Skeletal muscle cell (primary cell): ENCODE measurements at regions not wholly inside any gene's neighbourhood (a gene's known extent, or its start where the extent isn't known, plus 50 kb on each side); places are given as distances from the start of the nearest gene placed in this dataset.

Experiments used
- DNase-seq: peaks from one replicate; pipeline ENCODE4 v3.0.0-alpha.2; 2010; ENCODE audit warnings: low read depth
- H3K4me3 ChIP-seq: 2 replicates; pipeline ENCODE4 v1.5.1; 2011; ENCODE audit warnings: low read depth, mild to moderate bottlenecking, control low read depth, low read length, moderate library complexity

GRCh38 chr7:25853314-25853713 lies 298.7 kb upstream of the NFE2L3 start:
- DNase-seq = no peak
- H3K4me3 ChIP-seq = no peak overlapping the region

- no peak for DNase-seq
- no peak overlapping the region for H3K4me3 ChIP-seq
These were observed 297.9 kb upstream of the NFE2L3 start for GRCh38 chr7:25854059-25854458.

GRCh38 chr7:25854608-25855497 lies 297.1 kb upstream of the NFE2L3 start:
- peak overlapping the region; percentile 12 for H3K4me3 ChIP-seq
- peak; percentile 100 for DNase-seq

- no peak for DNase-seq
- peak overlapping the region; percentile 47 for H3K4me3 ChIP-seq
These were observed 295.9 kb upstream of the NFE2L3 start for GRCh38 chr7:25855854-25856782.

- H3K4me3 ChIP-seq = peak overlapping the region; percentile 47
- DNase-seq = peak; percentile 86
These were observed 294.5 kb upstream of the NFE2L3 start for GRCh38 chr7:25857376-25858067.

- DNase-seq = no peak
These were observed 293.8 kb upstream of the NFE2L3 start for GRCh38 chr7:25858200-25858524.

GRCh38 chr7:25858525-25859411 lies 293.2 kb upstream of the NFE2L3 start:
- no peak for DNase-seq
- peak overlapping the region; percentile 11 for H3K4me3 ChIP-seq

More at GRCh38 chr7:25858200-25858524, 293.8 kb upstream of the NFE2L3 start:
- peak overlapping the region; percentile 47 for H3K4me3 ChIP-seq

GRCh38 chr7:25859412-25860274 lies 292.4 kb upstream of the NFE2L3 start:
- H3K4me3 ChIP-seq = peak overlapping the region; percentile 30

GRCh38 chr7:25860275-25861163 lies 291.5 kb upstream of the NFE2L3 start:
- no peak for DNase-seq
- peak overlapping the region; percentile 30 for H3K4me3 ChIP-seq

More at GRCh38 chr7:25859412-25860274, 292.4 kb upstream of the NFE2L3 start:
- DNase-seq = no peak

- H3K4me3 ChIP-seq = peak overlapping the region; percentile 44
- DNase-seq = no peak
These were observed 290.9 kb upstream of the NFE2L3 start for GRCh38 chr7:25861164-25861496.

- peak overlapping the region; percentile 44 for H3K4me3 ChIP-seq
- no peak for DNase-seq
These were observed 290.3 kb upstream of the NFE2L3 start for GRCh38 chr7:25861601-25862260.

- DNase-seq = peak; percentile 100
- H3K4me3 ChIP-seq = peak overlapping the region; percentile 44
These were observed 289.6 kb upstream of the NFE2L3 start for GRCh38 chr7:25862261-25863004.

GRCh38 chr7:25863005-25863728 lies 288.8 kb upstream of the NFE2L3 start:
- H3K4me3 ChIP-seq = no peak overlapping the region
- DNase-seq = no peak

GRCh38 chr7:25863729-25864110 lies 288.3 kb upstream of the NFE2L3 start:
- H3K4me3 ChIP-seq = no peak overlapping the region
- no peak for DNase-seq

- DNase-seq = no peak
- no peak overlapping the region for H3K4me3 ChIP-seq
These were observed 287.5 kb upstream of the NFE2L3 start for GRCh38 chr7:25864511-25864910.
